ENCODE measurements at regions not wholly inside any gene's neighbourhood (a gene's known extent, or its start where the extent isn't known, plus 50 kb on each side); places are given as distances from the start of the nearest gene placed in this dataset.

DNA sequence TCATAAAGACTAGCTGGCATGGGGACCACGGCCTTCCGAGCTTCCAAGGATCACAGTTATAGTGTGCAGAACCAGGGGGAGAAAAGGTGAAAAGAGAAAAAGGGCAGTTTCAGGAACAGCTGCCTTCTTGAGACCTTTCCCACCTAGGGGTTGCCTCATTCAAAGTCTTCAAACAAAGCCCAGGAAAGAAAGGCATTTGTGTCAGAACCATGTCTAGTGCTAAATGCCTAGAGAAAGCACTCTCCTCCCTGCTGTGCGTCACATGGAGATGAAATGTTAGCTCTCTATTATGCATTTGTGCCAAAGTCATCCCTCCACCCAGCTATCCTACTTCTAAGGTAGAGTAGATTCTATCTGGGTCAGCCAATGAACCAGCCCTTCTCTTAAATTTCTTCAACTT, 1037.3 kb upstream of the WWC1 start:
- Histone ChIP-seq H3K79me2 (ENCODE audit: insufficient read depth, low read length) (no peaks in the 10 kb centered on the region), H4K20me1 (ENCODE audit: insufficient read depth, low read length) (no peaks in the 10 kb centered on the region), H2AFZ (ENCODE audit: low read length) (no peak overlapping the region), H3K36me3 (ENCODE audit: insufficient read depth, low read length) (no peaks in the 10 kb centered on the region), H3K9me3 (ENCODE audit: low read depth, low read length) (no peaks in the 10 kb centered on the region), H3K27me3 (ENCODE audit: insufficient read depth, low read length) (no peaks in the 10 kb centered on the region), H3K4me2 (ENCODE audit: insufficient read depth, low read length) (no peak overlapping the region), H3K4me3 (ENCODE audit: insufficient read depth, low read length) (no peak overlapping the region), H3K27ac (ENCODE audit: low read depth, low read length) (no peak overlapping the region), H3K4me1 (ENCODE audit: insufficient read depth, low read length) (no peaks in the 10 kb centered on the region)
- TF ChIP-seq, protein P1, sequence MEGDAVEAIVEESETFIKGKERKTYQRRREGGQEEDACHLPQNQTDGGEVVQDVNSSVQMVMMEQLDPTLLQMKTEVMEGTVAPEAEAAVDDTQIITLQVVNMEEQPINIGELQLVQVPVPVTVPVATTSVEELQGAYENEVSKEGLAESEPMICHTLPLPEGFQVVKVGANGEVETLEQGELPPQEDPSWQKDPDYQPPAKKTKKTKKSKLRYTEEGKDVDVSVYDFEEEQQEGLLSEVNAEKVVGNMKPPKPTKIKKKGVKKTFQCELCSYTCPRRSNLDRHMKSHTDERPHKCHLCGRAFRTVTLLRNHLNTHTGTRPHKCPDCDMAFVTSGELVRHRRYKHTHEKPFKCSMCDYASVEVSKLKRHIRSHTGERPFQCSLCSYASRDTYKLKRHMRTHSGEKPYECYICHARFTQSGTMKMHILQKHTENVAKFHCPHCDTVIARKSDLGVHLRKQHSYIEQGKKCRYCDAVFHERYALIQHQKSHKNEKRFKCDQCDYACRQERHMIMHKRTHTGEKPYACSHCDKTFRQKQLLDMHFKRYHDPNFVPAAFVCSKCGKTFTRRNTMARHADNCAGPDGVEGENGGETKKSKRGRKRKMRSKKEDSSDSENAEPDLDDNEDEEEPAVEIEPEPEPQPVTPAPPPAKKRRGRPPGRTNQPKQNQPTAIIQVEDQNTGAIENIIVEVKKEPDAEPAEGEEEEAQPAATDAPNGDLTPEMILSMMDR (IDR thresholded peaks at IDR 0.05; ENCODE audit: extremely low read depth, low read depth, low read length), result no peak
- DNase-seq (ENCODE audit: insufficient read length, low spot score, missing footprints), result no peak

DNA sequence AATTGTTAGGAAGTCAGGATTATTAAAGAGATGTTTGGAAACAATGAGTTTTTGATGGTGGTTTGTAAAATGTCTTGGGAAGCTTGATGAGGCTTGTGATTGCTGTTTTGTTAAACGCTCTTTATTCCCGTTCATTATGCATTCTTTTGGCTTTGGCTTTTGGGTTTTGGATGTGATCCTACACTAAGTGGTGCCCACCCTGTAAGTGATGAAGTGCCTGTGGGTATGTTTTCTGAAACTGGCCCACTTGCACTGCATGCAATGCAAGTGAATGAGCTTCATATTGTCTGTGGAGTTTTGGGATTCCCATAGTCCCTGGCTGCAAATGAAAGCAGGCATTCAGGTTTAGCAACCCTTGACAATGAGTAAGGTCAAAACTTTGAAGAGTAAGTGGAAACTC, 1035.5 kb upstream of the WWC1 start:
- Histone ChIP-seq H3K27me3 (ENCODE audit: insufficient read depth, low read length) (no peaks in the 10 kb centered on the region), H3K4me1 (ENCODE audit: insufficient read depth, low read length) (no peaks in the 10 kb centered on the region), H3K27ac (ENCODE audit: low read depth, low read length) (no peak overlapping the region), H3K79me2 (ENCODE audit: insufficient read depth, low read length) (no peaks in the 10 kb centered on the region), H3K36me3 (ENCODE audit: insufficient read depth, low read length) (no peaks in the 10 kb centered on the region), H4K20me1 (ENCODE audit: insufficient read depth, low read length) (no peaks in the 10 kb centered on the region), H3K4me2 (ENCODE audit: insufficient read depth, low read length) (no peak overlapping the region), H3K9me3 (ENCODE audit: low read depth, low read length) (no peaks in the 10 kb centered on the region), H3K4me3 (ENCODE audit: insufficient read depth, low read length) (no peak overlapping the region), H2AFZ (ENCODE audit: low read length) (no peak overlapping the region)
- no peak for DNase-seq (ENCODE audit: insufficient read length, low spot score, missing footprints)
- TF ChIP-seq, protein P1 (IDR thresholded peaks at IDR 0.05; ENCODE audit: extremely low read depth, low read depth, low read length), result no peak

DNA sequence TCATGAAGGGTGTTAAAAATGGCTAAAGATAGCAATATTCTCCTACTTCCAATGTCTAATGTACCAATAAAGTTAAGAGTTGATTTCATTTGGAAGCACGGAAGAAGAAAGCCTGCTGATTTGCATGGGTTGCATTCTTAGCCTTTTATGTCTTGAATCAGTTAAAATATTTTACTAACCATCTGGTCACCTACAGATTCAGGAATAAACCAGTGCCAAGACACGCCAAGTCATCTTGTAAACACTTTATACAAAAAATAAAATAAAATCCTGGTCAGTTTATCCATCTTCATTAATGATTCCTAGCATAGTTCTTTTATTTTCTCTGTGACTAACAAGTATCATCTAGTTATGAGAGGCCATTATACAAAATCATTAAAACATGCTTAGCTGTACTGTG, 1031.6 kb upstream of the WWC1 start:
- Histone ChIP-seq H3K4me2 (ENCODE audit: insufficient read depth, low read length) (no peak overlapping the region), H3K9me3 (ENCODE audit: low read depth, low read length) (no peaks in the 10 kb centered on the region)
- no peak for DNase-seq (ENCODE audit: insufficient read length, low spot score, missing footprints)

DNA sequence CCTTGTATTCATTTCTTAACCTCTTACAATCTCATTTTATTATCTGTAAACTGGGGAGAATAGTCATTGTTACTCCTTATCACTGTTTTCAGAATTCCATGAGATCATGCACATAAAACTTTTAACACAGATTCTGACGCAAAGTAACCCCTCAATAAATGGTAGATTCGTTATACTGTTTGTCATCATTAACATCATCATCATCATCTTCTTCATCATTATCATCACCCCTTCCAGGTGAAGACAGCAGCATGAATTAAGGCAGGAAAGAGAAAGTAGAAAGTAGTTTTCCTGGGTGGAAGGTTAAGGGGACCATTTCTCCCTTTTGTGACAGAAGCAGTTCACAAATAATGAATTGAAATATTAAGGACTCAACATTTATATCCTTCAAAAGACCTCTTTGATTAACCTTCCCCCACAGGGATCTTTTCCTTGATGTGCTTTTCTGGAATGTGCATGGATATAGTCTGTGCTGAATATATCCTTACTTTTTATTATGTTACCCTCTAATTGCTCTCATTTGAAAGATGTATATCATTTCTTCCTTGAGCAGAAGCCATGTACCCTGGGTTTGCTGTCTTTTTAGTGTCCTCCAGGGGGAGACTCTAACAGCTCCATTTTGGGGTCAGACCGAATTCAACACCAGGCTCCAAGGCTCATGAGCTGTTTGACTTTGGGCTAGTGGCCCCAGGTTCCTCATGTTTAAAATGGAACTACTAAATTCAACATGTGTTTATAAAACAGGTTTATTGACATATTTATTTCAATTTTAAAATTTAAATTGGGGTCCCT, 1029.9 kb upstream of the WWC1 start:
- H3K4me2 ChIP-seq (ENCODE audit: insufficient read depth, low read length), result no peak overlapping the region
- no peak for DNase-seq (ENCODE audit: insufficient read length, low spot score, missing footprints)
- H3K79me2 ChIP-seq (ENCODE audit: insufficient read depth, low read length), result no peaks in the 10 kb centered on the region
- H3K4me1 ChIP-seq (ENCODE audit: insufficient read depth, low read length), result no peaks in the 10 kb centered on the region
- H3K27me3 ChIP-seq (ENCODE audit: insufficient read depth, low read length), result no peaks in the 10 kb centered on the region
- H4K20me1 ChIP-seq (ENCODE audit: insufficient read depth, low read length), result no peaks in the 10 kb centered on the region
- H2AFZ ChIP-seq (ENCODE audit: low read length), result no peak overlapping the region
- H3K27ac ChIP-seq (ENCODE audit: low read depth, low read length), result no peak overlapping the region
- no peaks in the 10 kb centered on the region for H3K36me3 ChIP-seq (ENCODE audit: insufficient read depth, low read length)
- TF ChIP-seq, protein P1 (IDR thresholded peaks at IDR 0.05; ENCODE audit: extremely low read depth, low read depth, low read length), result peak; percentile 48
- H3K9me3 ChIP-seq (ENCODE audit: low read depth, low read length), result no peaks in the 10 kb centered on the region
- no peak overlapping the region for H3K4me3 ChIP-seq (ENCODE audit: insufficient read depth, low read length)

More for the DNA sequence above, 1031.6 kb upstream of the WWC1 start:
- no peak overlapping the region for H2AFZ ChIP-seq (ENCODE audit: low read length)
- no peaks in the 10 kb centered on the region for H3K27me3 ChIP-seq (ENCODE audit: insufficient read depth, low read length)
- no peaks in the 10 kb centered on the region for H3K4me1 ChIP-seq (ENCODE audit: insufficient read depth, low read length)
- TF ChIP-seq, protein P1 (IDR thresholded peaks at IDR 0.05; ENCODE audit: extremely low read depth, low read depth, low read length), result no peak
- H3K79me2 ChIP-seq (ENCODE audit: insufficient read depth, low read length), result no peaks in the 10 kb centered on the region
- H4K20me1 ChIP-seq (ENCODE audit: insufficient read depth, low read length), result no peaks in the 10 kb centered on the region
- H3K36me3 ChIP-seq (ENCODE audit: insufficient read depth, low read length), result no peaks in the 10 kb centered on the region
- no peak overlapping the region for H3K27ac ChIP-seq (ENCODE audit: low read depth, low read length)
- H3K4me3 ChIP-seq (ENCODE audit: insufficient read depth, low read length), result no peak overlapping the region
